GM18502 (cell line): ENCODE measurements at regions not wholly inside any gene's neighbourhood (a gene's known extent, or its start where the extent isn't known, plus 50 kb on each side); places are given as distances from the start of the nearest gene placed in this dataset.

ENCODE experiments used
- ATAC-seq: cut with Tn5 transposase; IDR thresholded peaks from one replicate; pipeline ENCODE4 v1.9.1; 2021; ENCODE audit warnings: mild to moderate bottlenecking; ENCODE audit not compliant: unreplicated experiment, poor library complexity

GRCh38 chr9:23611869-23612268 is 214.2 kb downstream of the ELAVL2 start:
- ATAC-seq: no peak

- ATAC-seq: no peak
Observed at GRCh38 chr9:23615569-23615968, 210.5 kb downstream of the ELAVL2 start.

- no peak for ATAC-seq
Observed at GRCh38 chr9:23621188-23621587, 204.9 kb downstream of the ELAVL2 start.

- ATAC-seq: no peak
Observed at GRCh38 chr9:23621924-23622323, 204.1 kb downstream of the ELAVL2 start.

GRCh38 chr9:23622396-23622795 is 203.6 kb downstream of the ELAVL2 start:
- ATAC-seq: no peak

- ATAC-seq: no peak
Observed at GRCh38 chr9:23630488-23630887, 195.6 kb downstream of the ELAVL2 start.

GRCh38 chr9:23635276-23635675 is 190.8 kb downstream of the ELAVL2 start:
- ATAC-seq: no peak

GRCh38 chr9:23636199-23636598 is 189.8 kb downstream of the ELAVL2 start:
- no peak for ATAC-seq

GRCh38 chr9:23638011-23638410 is 188.0 kb downstream of the ELAVL2 start:
- no peak for ATAC-seq

GRCh38 chr9:23638837-23639426 is 187.1 kb downstream of the ELAVL2 start:
- no peak for ATAC-seq
